ENCODE measurements at regions not wholly inside any gene's neighbourhood (a gene's known extent, or its start where the extent isn't known, plus 50 kb on each side); places are given as distances from the start of the nearest gene placed in this dataset.

GRCh38 chr2:23206650-23207049, 178.3 kb upstream of the KLHL29 start:
- no peak overlapping the region for H4K5ac ChIP-seq (ENCODE audit: low read depth, low read length)
- WGBS, 2 experiments (ENCODE audit: extremely low coverage in 2 of 2, insufficient read length in 1 of 2), result no CpG with 5 or more reads among the region's 8 CpGs
- H3K27ac ChIP-seq (ENCODE audit: insufficient read depth, low read length), result no peak overlapping the region
- H2AFZ ChIP-seq (replicated peaks; ENCODE audit: low read length, poor library complexity), result no peak overlapping the region
- ChIA-PET POLR2A (ENCODE audit: unreplicated experiment) (no interaction called here), CTCF (no interaction called here)
- no peak overlapping the region for H2AK9ac ChIP-seq (replicated peaks; ENCODE audit: low read depth, low read length, poor library complexity)
- DNase-seq (no peak), ATAC-seq (ENCODE audit: low read depth) (no peak)
- no peaks in the 10 kb centered on the region for H3K27me3 ChIP-seq (ENCODE audit: control insufficient read depth, insufficient read depth, low read length)
- intact Hi-C loops (cut with micrococcal nuclease), result no loop called here
- no peak overlapping the region for H3K9ac ChIP-seq (ENCODE audit: low read depth, low read length)
- no peaks in the 10 kb centered on the region for H3K79me1 ChIP-seq (ENCODE audit: low read depth in 1 of 2, low read length in 2 of 2)
- no peak overlapping the region for H4K8ac ChIP-seq (ENCODE audit: low read depth in 2 of 2, low read length in 2 of 2)
- H3K14ac ChIP-seq (replicated peaks; ENCODE audit: low read depth, low read length), result no peak overlapping the region
- H4K91ac ChIP-seq (ENCODE audit: insufficient read depth, low read depth, low read length), result no peak overlapping the region
- in situ Hi-C loops (cut with MboI; ENCODE audit: low sequenced_read_pairs), result no loop called here
- no peak overlapping the region for H3K4me3 ChIP-seq (ENCODE audit: insufficient read depth, low read depth, low read length)
- no peaks in the 10 kb centered on the region for H3K36me3 ChIP-seq (ENCODE audit: control insufficient read depth, insufficient read depth, low read length)
- no peak overlapping the region for H3K18ac ChIP-seq (ENCODE audit: low read depth, low read length)
- dilution Hi-C loops (cut with HindIII; ENCODE audit: low sequenced_read_pairs, unreplicated experiment), result no loop called here
- no peak overlapping the region for H3K23ac ChIP-seq (ENCODE audit: low read depth, low read length)
- no peak for TF ChIP-seq NFE2L2 (IDR thresholded peaks at IDR 0.05; ENCODE audit: low read depth, low read length)
- TF ChIP-seq CHD1 (IDR thresholded peaks at IDR 0.05; ENCODE audit: low read depth, low read length), result no peak
- TF ChIP-seq ELK1 (IDR thresholded peaks at IDR 0.05; ENCODE audit: borderline replicate concordance, low read depth, low read length), result no peak
- TF ChIP-seq, protein P1, sequence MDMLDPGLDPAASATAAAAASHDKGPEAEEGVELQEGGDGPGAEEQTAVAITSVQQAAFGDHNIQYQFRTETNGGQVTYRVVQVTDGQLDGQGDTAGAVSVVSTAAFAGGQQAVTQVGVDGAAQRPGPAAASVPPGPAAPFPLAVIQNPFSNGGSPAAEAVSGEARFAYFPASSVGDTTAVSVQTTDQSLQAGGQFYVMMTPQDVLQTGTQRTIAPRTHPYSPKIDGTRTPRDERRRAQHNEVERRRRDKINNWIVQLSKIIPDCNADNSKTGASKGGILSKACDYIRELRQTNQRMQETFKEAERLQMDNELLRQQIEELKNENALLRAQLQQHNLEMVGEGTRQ (IDR thresholded peaks at IDR 0.05; ENCODE audit: low read depth, low read length), result no peak
- no peak for TF ChIP-seq SMC3 (IDR thresholded peaks at IDR 0.05; ENCODE audit: low read depth, low read length)
- no peak for TF ChIP-seq CEBPB (IDR thresholded peaks at IDR 0.05; ENCODE audit: low read depth, low read length)
- no peak for TF ChIP-seq FOS (IDR thresholded peaks at IDR 0.05; ENCODE audit: low read depth, low read length)
- no peak for TF ChIP-seq RFX5 (IDR thresholded peaks at IDR 0.05; ENCODE audit: low read depth, low read length)
- TF ChIP-seq MAZ (IDR thresholded peaks at IDR 0.05; ENCODE audit: borderline replicate concordance, low read depth, low read length), result no peak
- TF ChIP-seq POLR2A (IDR thresholded peaks at IDR 0.05; ENCODE audit: low read depth, low read length), result no peak
- no peaks in the 10 kb centered on the region for H3K9me3 ChIP-seq (ENCODE audit: control insufficient read depth, insufficient read depth, low read length)
- H3K4me1 ChIP-seq (ENCODE audit: control insufficient read depth, insufficient read depth, low read length), result no peaks in the 10 kb centered on the region
- H2AK5ac ChIP-seq (ENCODE audit: low read depth, low read length), result no peak overlapping the region
- no peak overlapping the region for H3K4ac ChIP-seq (ENCODE audit: low read depth, low read length)
- H4K20me1 ChIP-seq (ENCODE audit: insufficient read depth, low read length), result no peaks in the 10 kb centered on the region
- H3K56ac ChIP-seq (ENCODE audit: extremely low read depth, insufficient read depth, low read length), result no peak overlapping the region
- H2BK120ac ChIP-seq (ENCODE audit: low read depth, low read length), result no peak overlapping the region
- H2BK5ac ChIP-seq (ENCODE audit: low read depth, low read length, poor library complexity, severe bottlenecking), result no peak overlapping the region
- H3K4me2 ChIP-seq (ENCODE audit: low read depth, low read length), result no peak overlapping the region
- no TSS peak for BruUV-seq (replicated peaks)
- no peaks in the 10 kb centered on the region; the same call in 1 of the 2 replicates for H3K9me1 ChIP-seq (ENCODE audit: insufficient read depth, low read length)
- no peak overlapping the region for H2BK15ac ChIP-seq (ENCODE audit: low read depth, low read length)
- H2BK20ac ChIP-seq (ENCODE audit: low read depth, low read length), result no peak overlapping the region

Data from IMR-90 (cell line).